BE2C (cell line): ENCODE measurements at regions not wholly inside any gene's neighbourhood (a gene's known extent, or its start where the extent isn't known, plus 50 kb on each side); places are given as distances from the start of the nearest gene placed in this dataset.

Experiments used
- DNase-seq: peaks from one replicate; pipeline ENCODE4 v3.0.0-alpha.2; 2020
- H3K27me3 ChIP-seq: fragments of 250-450 bp; sonication (Bioruptor Pico); 2 replicates; pipeline ENCODE4 v1.5.1; 2020; ENCODE audit warnings: mild to moderate bottlenecking
- H3K36me3 ChIP-seq: fragments of 250-450 bp; sonication (Bioruptor Pico); 2 replicates; pipeline ENCODE4 v1.5.1; 2020; ENCODE audit warnings: mild to moderate bottlenecking
- H3K4me1 ChIP-seq: fragments of 250-450 bp; sonication (Bioruptor Pico); 2 replicates; pipeline ENCODE4 v1.5.1; 2020
- H3K4me3 ChIP-seq: 2 replicates; pipeline ENCODE4 v1.5.1; 2011; ENCODE audit warnings: low read depth, low read length
- H3K9me3 ChIP-seq: fragments of 250-450 bp; sonication (Bioruptor Pico); 2 replicates; pipeline ENCODE4 v1.5.1; 2020
- CTCF ChIP-seq: IDR thresholded peaks from 2 replicates; pipeline ENCODE4 v1.5.1; 2012; ENCODE audit warnings: mild to moderate bottlenecking, low read depth, low read length

GRCh38 chr12:128190052-128190451 is 76.9 kb upstream of the TMEM132C start:
- no peaks in the 10 kb centered on the region for H3K36me3 ChIP-seq
- DNase-seq: no peak
- no peak for TF ChIP-seq CTCF
- no peak overlapping the region for H3K4me3 ChIP-seq
- no peaks in the 10 kb centered on the region; the same call in 1 of the 2 replicates for H3K9me3 ChIP-seq
- H3K4me1 ChIP-seq: no peaks in the 10 kb centered on the region
- H3K27me3 ChIP-seq: no peaks in the 10 kb centered on the region

- H3K4me3 ChIP-seq: no peak overlapping the region
- no peaks in the 10 kb centered on the region for H3K27me3 ChIP-seq
- no peaks in the 10 kb centered on the region for H3K36me3 ChIP-seq
- TF ChIP-seq CTCF: peak; percentile 27
- DNase-seq: peak; percentile 16
- no peaks in the 10 kb centered on the region for H3K4me1 ChIP-seq
- H3K9me3 ChIP-seq: no peaks in the 10 kb centered on the region; the same call in 1 of the 2 replicates
Observed at GRCh38 chr12:128190614-128191013, 76.4 kb upstream of the TMEM132C start.

GRCh38 chr12:128191380-128191779 is 75.6 kb upstream of the TMEM132C start:
- no peaks in the 10 kb centered on the region; the same call in 1 of the 2 replicates for H3K9me3 ChIP-seq
- no peaks in the 10 kb centered on the region for H3K36me3 ChIP-seq
- DNase-seq: no peak
- no peaks in the 10 kb centered on the region for H3K27me3 ChIP-seq
- TF ChIP-seq CTCF: no peak
- H3K4me3 ChIP-seq: no peak overlapping the region
- H3K4me1 ChIP-seq: no peaks in the 10 kb centered on the region

GRCh38 chr12:128204711-128205110 is 62.3 kb upstream of the TMEM132C start:
- H3K36me3 ChIP-seq: no peaks in the 10 kb centered on the region
- TF ChIP-seq CTCF: no peak
- no peaks in the 10 kb centered on the region for H3K4me1 ChIP-seq
- no peak overlapping the region for H3K4me3 ChIP-seq
- no peaks in the 10 kb centered on the region; the same call in 1 of the 2 replicates for H3K9me3 ChIP-seq
- no peak for DNase-seq
- no peaks in the 10 kb centered on the region for H3K27me3 ChIP-seq

GRCh38 chr12:128205145-128205544 is 61.8 kb upstream of the TMEM132C start:
- Histone ChIP-seq H3K36me3 (no peaks in the 10 kb centered on the region), H3K9me3 (no peaks in the 10 kb centered on the region; the same call in 1 of the 2 replicates), H3K4me3 (no peak overlapping the region), H3K27me3 (no peaks in the 10 kb centered on the region), H3K4me1 (no peaks in the 10 kb centered on the region)
- no peak for TF ChIP-seq CTCF
- no peak for DNase-seq

GRCh38 chr12:128205758-128206157 is 61.2 kb upstream of the TMEM132C start:
- DNase-seq: no peak
- Histone ChIP-seq H3K36me3 (no peaks in the 10 kb centered on the region), H3K27me3 (no peaks in the 10 kb centered on the region), H3K9me3 (no peaks in the 10 kb centered on the region; the same call in 1 of the 2 replicates), H3K4me1 (no peaks in the 10 kb centered on the region), H3K4me3 (no peak overlapping the region)
- TF ChIP-seq CTCF: no peak
